ENCODE measurements at regions not wholly inside any gene's neighbourhood (a gene's known extent, or its start where the extent isn't known, plus 50 kb on each side); places are given as distances from the start of the nearest gene placed in this dataset.

DNA sequence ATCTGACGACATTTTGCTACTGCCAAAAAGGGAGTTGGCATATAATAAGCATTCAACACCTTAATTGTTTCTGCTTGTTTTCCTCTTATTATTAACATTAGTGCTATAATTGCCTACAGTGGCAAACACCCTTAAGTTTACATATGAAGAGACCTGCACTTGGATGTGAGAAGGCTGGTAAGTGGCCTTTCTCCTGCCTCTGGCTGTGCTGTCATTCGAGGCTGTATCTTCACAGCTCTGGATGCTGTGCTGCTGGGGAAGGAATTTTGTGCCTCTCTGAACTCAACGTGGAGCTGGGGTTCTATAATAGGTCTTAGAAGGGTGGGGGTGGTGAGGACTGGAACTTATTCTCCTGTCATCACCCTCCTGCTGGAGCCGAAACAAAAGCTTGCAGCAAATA lies 385.9 kb downstream of the EMP1 start (continued):
- no peak for TF ChIP-seq EZH2phosphoT487 (IDR thresholded peaks at IDR 0.05; ENCODE audit: borderline replicate concordance, low read depth)
- TF ChIP-seq NRF1 (IDR thresholded peaks at IDR 0.05; ENCODE audit: low read depth, low read length) = no peak

DNA sequence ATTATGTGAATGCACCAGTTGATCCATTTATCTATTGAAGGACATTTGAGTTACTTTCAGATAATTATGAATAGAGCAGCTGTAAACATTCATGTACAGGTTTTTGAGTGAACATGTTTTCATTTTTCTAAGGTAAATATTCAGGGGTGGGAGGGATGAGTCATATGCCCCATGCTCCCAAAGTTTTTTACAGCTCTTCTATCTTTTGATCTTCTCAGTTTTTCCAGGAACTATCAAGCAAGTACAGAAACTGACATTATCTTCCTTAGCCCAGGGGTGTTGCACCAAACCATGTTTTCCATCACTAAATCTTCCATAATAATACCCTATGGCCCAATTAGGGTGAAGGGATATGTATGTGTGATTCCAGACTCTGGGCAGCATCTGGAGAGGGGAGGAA lies 384.5 kb downstream of the EMP1 start:
- H3K9me3 ChIP-seq = no peaks in the 10 kb centered on the region
- H3K27ac ChIP-seq (ENCODE audit: low read depth in 2 of 2, low read length in 1 of 2) = no peak overlapping the region
- no peak for DNase-seq
- H3K4me3 ChIP-seq (ENCODE audit: low read depth in 2 of 2, low read length in 1 of 2) = no peak overlapping the region
- POLR2A ChIA-PET = no interaction called here
- no peaks in the 10 kb centered on the region for H3K27me3 ChIP-seq (ENCODE audit: insufficient read depth)
- TF ChIP-seq ELF1 (IDR thresholded peaks at IDR 0.05) = no peak
- no peak for TF ChIP-seq FOSL2 (IDR thresholded peaks at IDR 0.05; ENCODE audit: borderline replicate concordance, low read depth)
- no peak for TF ChIP-seq SMC3 (IDR thresholded peaks at IDR 0.05; ENCODE audit: low read depth, low read length)
- no peak for TF ChIP-seq TEAD4 (IDR thresholded peaks at IDR 0.05; ENCODE audit: borderline replicate concordance, insufficient read depth)
- TF ChIP-seq GABPA (IDR thresholded peaks at IDR 0.05; ENCODE audit: low read depth) = no peak
- no peak for TF ChIP-seq YY1 (IDR thresholded peaks at IDR 0.05; ENCODE audit: low read depth)
- TF ChIP-seq RXRA (IDR thresholded peaks at IDR 0.05; ENCODE audit: borderline replicate concordance, low read depth) = no peak
- TF ChIP-seq, protein P1, sequence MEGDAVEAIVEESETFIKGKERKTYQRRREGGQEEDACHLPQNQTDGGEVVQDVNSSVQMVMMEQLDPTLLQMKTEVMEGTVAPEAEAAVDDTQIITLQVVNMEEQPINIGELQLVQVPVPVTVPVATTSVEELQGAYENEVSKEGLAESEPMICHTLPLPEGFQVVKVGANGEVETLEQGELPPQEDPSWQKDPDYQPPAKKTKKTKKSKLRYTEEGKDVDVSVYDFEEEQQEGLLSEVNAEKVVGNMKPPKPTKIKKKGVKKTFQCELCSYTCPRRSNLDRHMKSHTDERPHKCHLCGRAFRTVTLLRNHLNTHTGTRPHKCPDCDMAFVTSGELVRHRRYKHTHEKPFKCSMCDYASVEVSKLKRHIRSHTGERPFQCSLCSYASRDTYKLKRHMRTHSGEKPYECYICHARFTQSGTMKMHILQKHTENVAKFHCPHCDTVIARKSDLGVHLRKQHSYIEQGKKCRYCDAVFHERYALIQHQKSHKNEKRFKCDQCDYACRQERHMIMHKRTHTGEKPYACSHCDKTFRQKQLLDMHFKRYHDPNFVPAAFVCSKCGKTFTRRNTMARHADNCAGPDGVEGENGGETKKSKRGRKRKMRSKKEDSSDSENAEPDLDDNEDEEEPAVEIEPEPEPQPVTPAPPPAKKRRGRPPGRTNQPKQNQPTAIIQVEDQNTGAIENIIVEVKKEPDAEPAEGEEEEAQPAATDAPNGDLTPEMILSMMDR (IDR thresholded peaks at IDR 0.05) = no peak
- no peak for TF ChIP-seq RFX5 (IDR thresholded peaks at IDR 0.05; ENCODE audit: low read length)
- TF ChIP-seq, protein P2, sequence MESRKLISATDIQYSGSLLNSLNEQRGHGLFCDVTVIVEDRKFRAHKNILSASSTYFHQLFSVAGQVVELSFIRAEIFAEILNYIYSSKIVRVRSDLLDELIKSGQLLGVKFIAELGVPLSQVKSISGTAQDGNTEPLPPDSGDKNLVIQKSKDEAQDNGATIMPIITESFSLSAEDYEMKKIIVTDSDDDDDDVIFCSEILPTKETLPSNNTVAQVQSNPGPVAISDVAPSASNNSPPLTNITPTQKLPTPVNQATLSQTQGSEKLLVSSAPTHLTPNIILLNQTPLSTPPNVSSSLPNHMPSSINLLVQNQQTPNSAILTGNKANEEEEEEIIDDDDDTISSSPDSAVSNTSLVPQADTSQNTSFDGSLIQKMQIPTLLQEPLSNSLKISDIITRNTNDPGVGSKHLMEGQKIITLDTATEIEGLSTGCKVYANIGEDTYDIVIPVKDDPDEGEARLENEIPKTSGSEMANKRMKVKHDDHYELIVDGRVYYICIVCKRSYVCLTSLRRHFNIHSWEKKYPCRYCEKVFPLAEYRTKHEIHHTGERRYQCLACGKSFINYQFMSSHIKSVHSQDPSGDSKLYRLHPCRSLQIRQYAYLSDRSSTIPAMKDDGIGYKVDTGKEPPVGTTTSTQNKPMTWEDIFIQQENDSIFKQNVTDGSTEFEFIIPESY (IDR thresholded peaks at IDR 0.05; ENCODE audit: borderline replicate concordance, low read depth) = no peak
- TF ChIP-seq POLR2AphosphoS5 (IDR thresholded peaks at IDR 0.05; ENCODE audit: low read depth, low read length) = no peak
- no peak for TF ChIP-seq MXI1 (IDR thresholded peaks at IDR 0.05; ENCODE audit: low read depth, low read length)
- TF ChIP-seq FOXM1 (IDR thresholded peaks at IDR 0.05; ENCODE audit: low read depth) = no peak
- TF ChIP-seq SIN3A (IDR thresholded peaks at IDR 0.05; ENCODE audit: borderline replicate concordance, low read depth, low read length) = no peak
- TF ChIP-seq, protein P3, sequence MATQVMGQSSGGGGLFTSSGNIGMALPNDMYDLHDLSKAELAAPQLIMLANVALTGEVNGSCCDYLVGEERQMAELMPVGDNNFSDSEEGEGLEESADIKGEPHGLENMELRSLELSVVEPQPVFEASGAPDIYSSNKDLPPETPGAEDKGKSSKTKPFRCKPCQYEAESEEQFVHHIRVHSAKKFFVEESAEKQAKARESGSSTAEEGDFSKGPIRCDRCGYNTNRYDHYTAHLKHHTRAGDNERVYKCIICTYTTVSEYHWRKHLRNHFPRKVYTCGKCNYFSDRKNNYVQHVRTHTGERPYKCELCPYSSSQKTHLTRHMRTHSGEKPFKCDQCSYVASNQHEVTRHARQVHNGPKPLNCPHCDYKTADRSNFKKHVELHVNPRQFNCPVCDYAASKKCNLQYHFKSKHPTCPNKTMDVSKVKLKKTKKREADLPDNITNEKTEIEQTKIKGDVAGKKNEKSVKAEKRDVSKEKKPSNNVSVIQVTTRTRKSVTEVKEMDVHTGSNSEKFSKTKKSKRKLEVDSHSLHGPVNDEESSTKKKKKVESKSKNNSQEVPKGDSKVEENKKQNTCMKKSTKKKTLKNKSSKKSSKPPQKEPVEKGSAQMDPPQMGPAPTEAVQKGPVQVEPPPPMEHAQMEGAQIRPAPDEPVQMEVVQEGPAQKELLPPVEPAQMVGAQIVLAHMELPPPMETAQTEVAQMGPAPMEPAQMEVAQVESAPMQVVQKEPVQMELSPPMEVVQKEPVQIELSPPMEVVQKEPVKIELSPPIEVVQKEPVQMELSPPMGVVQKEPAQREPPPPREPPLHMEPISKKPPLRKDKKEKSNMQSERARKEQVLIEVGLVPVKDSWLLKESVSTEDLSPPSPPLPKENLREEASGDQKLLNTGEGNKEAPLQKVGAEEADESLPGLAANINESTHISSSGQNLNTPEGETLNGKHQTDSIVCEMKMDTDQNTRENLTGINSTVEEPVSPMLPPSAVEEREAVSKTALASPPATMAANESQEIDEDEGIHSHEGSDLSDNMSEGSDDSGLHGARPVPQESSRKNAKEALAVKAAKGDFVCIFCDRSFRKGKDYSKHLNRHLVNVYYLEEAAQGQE (IDR thresholded peaks at IDR 0.05; ENCODE audit: low read depth, low read length) = no peak
- CTCF ChIA-PET = interaction anchor here (1.6 kb wide), 1 partner anchor 282 kb away, joined by 3 read pairs; no protein-coding TSS in a partner anchor
- no peaks in the 10 kb centered on the region for H3K36me3 ChIP-seq (replicated peaks in 1 of 2; ENCODE audit: control insufficient read depth in 1 of 2, insufficient read depth in 2 of 2, low read length in 1 of 2)
- no peak overlapping the region for H2AFZ ChIP-seq (ENCODE audit: low read depth)
- no peaks in the 10 kb centered on the region for H4K20me1 ChIP-seq (ENCODE audit: insufficient read depth)
- no peaks in the 10 kb centered on the region for H3K79me2 ChIP-seq (ENCODE audit: insufficient read depth)
- H3F3A ChIP-seq (replicated peaks; ENCODE audit: insufficient read depth) = no peaks in the 10 kb centered on the region
- no peaks in the 10 kb centered on the region for H3K9me2 ChIP-seq
- H3K4me2 ChIP-seq = no peak overlapping the region
- H3K9ac ChIP-seq = no peak overlapping the region
- H3K4me1 ChIP-seq (ENCODE audit: control insufficient read depth in 1 of 2, insufficient read depth in 2 of 2, low read depth in 1 of 2, low read length in 1 of 2) = no peaks in the 10 kb centered on the region

Data from SK-N-SH (cell line).